ENCODE measurements at regions not wholly inside any gene's neighbourhood (a gene's known extent, or its start where the extent isn't known, plus 50 kb on each side); places are given as distances from the start of the nearest gene placed in this dataset.
"Not testable (repeated sequence)": the region's sequence is repeated elsewhere in the genome, so short reads cannot be mapped to it uniquely, and the experiment has no call there.

GRCh38 chr5:15271596-15271995 is 228.4 kb upstream of the FBXL7 start:
- H3K4me1 ChIP-seq (replicated peaks in 1 of 4; ENCODE audit: control insufficient read depth in 3 of 4, insufficient read depth in 4 of 4, low read length in 3 of 4); H3K27me3 ChIP-seq (replicated peaks in 1 of 4; ENCODE audit: control insufficient read depth in 3 of 4, extremely low read depth in 1 of 4, insufficient read depth in 3 of 4, low read length in 3 of 4); H3K9me3 ChIP-seq (ENCODE audit: insufficient read depth in 2 of 2, low read depth in 1 of 2, low read length in 1 of 2); H3K27ac ChIP-seq (ENCODE audit: low read depth, low read length); H4K20me1 ChIP-seq (replicated peaks in 1 of 2; ENCODE audit: control insufficient read depth in 1 of 2, insufficient read depth in 2 of 2, low read length in 2 of 2); H2BK12ac ChIP-seq (ENCODE audit: low read depth, low read length); H2BK20ac ChIP-seq (ENCODE audit: low read length); H3K36me3 ChIP-seq (ENCODE audit: control insufficient read depth in 2 of 4, insufficient read depth in 4 of 4, low read length in 3 of 4); H3K14ac ChIP-seq (ENCODE audit: insufficient read length); FAIRE-seq; H2BK120ac ChIP-seq (replicated peaks; ENCODE audit: low read depth, low read length); H3K23me2 ChIP-seq (ENCODE audit: low read depth, low read length); H2BK5ac ChIP-seq (ENCODE audit: low read depth, low read length); H4K8ac ChIP-seq (ENCODE audit: extremely low read depth, insufficient read depth, low read length); H4K91ac ChIP-seq (replicated peaks; ENCODE audit: insufficient read length, low read length); DNase-seq (ENCODE audit: low read depth in 1 of 2, low spot score in 2 of 2); H2AFZ ChIP-seq (ENCODE audit: low read length); H3K9ac ChIP-seq (replicated peaks in 1 of 4; ENCODE audit: extremely low read depth in 1 of 4, low read depth in 3 of 4, low read length in 3 of 4); H3K23ac ChIP-seq (ENCODE audit: insufficient read length); H3K79me1 ChIP-seq (ENCODE audit: low read depth, low read length); H3K4me3 ChIP-seq (ENCODE audit: extremely low read depth in 1 of 4, insufficient read depth in 2 of 4, low read depth in 3 of 4, low read length in 4 of 4); H3K4ac ChIP-seq (replicated peaks; ENCODE audit: insufficient read length, low read depth, low read length); POLR2A ChIA-PET (ENCODE audit: partially characterized antibody); H3K79me2 ChIP-seq (ENCODE audit: control insufficient read depth in 1 of 2, insufficient read depth in 2 of 2, low read length in 2 of 2); H3K56ac ChIP-seq (replicated peaks; ENCODE audit: insufficient read length, low read depth, low read length); H2AK5ac ChIP-seq (ENCODE audit: low read depth, low read length); H3K4me2 ChIP-seq (ENCODE audit: insufficient read depth in 1 of 2, low read depth in 2 of 2, low read length in 2 of 2); H3K18ac ChIP-seq (ENCODE audit: extremely low read depth, low read length); H2BK15ac ChIP-seq (ENCODE audit: low read length); H4K5ac ChIP-seq (ENCODE audit: insufficient read length, low read depth, low read length): not testable (repeated sequence)
- CTCF ChIA-PET (ENCODE audit: partially characterized antibody) = interaction anchor here (1.7 to 2.2 kb wide), 2 partner anchors 19 to 37 kb away, joined by 3 to 6 read pairs; no protein-coding TSS in a partner anchor
- 79% methylated on average over 9 of the region's 9 CpGs; no CpG with 5 or more reads in 1 of the 2 experiments for WGBS, 2 experiments (ENCODE audit: extremely low coverage in 1 of 2, insufficient coverage in 1 of 2, insufficient read length in 1 of 2, insufficient replicate concordance in 2 of 2, low coverage in 1 of 2, low lambda C conversion rate in 2 of 2, missing lambda C conversion rate in 1 of 2)

Measured in H1 (cell line).